OCI-LY7 (cell line): ENCODE measurements at regions not wholly inside any gene's neighbourhood (a gene's known extent, or its start where the extent isn't known, plus 50 kb on each side); places are given as distances from the start of the nearest gene placed in this dataset.

Source experiments
- EZH2phosphoT487 ChIP-seq: fragments of 200-600 bp; sonication (generic); IDR thresholded peaks from 2 replicates; pipeline ENCODE4 v1.6.1; 2018; ENCODE audit warnings: low read depth, borderline replicate concordance, mild to moderate bottlenecking, mixed run types, antibody characterized with exemption, low read length, moderate library complexity, mixed read lengths
- TF ChIP-seq, protein P1 (sequence below): fragments of 200-600 bp; sonication (generic); conservative IDR thresholded peaks from 2 replicates; pipeline ENCODE4 v1.5.1; 2014; ENCODE audit warnings: mild to moderate bottlenecking, antibody characterized with exemption, low read length, moderate library complexity, mixed read lengths

DNA sequence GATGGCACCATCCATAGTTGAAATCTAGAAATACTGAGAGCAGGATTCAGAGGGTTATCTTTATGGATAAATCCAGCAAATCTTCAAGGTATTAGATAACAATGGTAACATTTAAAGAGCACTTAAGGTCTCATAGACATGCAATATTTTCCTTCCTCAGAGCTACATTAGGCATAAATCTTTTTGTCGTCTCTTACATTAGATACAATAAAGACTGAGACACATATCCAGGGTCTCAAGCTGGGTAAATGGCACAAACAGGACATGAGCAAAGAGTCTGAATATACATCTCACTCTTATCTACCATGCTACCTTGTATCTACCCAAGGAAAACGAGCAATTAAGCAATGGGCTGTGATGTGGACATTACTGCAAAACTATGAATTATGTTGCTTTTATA lies 927.3 kb upstream of the EPHA6 start:
- TF ChIP-seq, protein P1, sequence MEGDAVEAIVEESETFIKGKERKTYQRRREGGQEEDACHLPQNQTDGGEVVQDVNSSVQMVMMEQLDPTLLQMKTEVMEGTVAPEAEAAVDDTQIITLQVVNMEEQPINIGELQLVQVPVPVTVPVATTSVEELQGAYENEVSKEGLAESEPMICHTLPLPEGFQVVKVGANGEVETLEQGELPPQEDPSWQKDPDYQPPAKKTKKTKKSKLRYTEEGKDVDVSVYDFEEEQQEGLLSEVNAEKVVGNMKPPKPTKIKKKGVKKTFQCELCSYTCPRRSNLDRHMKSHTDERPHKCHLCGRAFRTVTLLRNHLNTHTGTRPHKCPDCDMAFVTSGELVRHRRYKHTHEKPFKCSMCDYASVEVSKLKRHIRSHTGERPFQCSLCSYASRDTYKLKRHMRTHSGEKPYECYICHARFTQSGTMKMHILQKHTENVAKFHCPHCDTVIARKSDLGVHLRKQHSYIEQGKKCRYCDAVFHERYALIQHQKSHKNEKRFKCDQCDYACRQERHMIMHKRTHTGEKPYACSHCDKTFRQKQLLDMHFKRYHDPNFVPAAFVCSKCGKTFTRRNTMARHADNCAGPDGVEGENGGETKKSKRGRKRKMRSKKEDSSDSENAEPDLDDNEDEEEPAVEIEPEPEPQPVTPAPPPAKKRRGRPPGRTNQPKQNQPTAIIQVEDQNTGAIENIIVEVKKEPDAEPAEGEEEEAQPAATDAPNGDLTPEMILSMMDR: no peak
- TF ChIP-seq EZH2phosphoT487: no peak
